DMS 273 treated with DMSO at 0.1 percent for 48 hours (cell line): ENCODE measurements at regions not wholly inside any gene's neighbourhood (a gene's known extent, or its start where the extent isn't known, plus 50 kb on each side); places are given as distances from the start of the nearest gene placed in this dataset.

Experiments
- DNase-seq: peaks from one replicate; lab custom pipeline; 2025; lab: John Stamatoyannopoulos, UW

DNA sequence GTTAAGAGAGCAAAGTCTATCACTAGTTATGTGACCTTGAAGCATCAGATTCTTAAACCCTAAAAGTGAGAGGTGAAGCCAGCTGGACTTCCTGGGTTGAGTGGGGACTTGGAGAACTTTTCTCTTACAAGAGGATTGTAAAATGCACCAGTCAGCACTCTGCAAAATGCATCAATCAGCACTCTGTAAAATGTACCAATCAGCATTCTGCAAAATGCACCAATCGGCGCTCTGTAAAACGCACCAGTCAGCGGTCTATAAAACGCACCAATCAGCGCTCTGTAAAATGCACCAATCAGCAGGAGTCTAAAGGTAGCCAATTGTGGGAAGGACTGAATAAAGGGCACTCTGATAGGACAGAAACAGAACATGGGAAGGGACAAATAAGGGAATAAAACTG lies 291.6 kb upstream of the FAM98A start:
- DNase-seq: no peak

DNA sequence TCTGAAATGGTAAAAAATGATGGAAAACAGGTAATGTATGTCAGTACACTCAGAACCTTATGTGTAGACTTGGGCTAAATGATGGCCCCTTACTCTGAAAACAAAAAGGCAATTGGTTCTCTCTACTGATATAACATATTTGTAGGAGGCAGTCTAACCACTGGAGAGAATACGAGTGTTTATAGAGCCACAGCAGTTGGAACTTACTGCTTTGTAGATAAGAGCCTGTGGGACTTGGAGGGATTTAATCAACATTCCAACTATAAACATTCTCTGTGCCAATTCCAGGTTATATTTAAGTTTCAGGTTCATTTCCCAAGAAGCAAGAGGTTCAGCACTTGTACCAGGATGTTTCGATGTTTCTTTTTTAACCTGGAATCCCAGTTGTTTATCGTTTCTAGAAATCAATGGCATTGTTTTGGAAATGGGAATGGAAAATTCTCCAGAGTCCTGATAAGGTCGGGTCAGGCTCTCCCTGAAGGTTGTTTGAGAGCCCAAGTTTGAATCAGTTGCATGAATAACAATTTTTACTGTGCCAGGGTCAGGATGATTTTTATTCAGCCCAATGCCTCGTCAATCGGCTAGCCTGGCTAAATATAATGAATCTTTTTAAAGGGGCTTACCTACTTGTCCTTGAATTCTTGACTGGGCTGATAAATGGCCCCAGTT lies 278.4 kb upstream of the FAM98A start:
- no peak for DNase-seq

DNA sequence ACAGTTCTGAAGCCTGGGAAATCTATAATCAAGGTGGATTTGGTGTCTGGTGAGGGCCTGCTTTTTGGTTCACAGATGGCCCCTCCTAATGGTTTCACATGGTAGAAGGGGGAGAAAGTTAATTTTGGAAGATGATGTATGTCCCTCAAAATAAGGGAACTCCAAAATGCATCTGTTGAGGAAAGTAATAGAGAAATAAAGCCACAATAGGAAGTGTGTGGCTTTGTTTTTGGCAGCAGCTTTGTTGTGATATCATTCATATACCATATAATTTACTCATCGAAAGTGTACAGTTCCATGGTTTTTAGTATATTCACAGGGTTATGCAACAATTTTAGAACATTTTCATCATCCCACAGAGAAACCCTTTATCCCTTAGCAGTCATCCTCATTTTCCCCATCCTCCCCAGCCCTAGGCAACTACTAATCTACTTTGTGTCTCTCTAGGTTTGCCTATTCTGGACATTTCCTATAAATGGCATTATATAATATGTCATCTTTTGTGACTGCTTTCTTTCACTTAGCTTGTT lies 274.0 kb upstream of the FAM98A start:
- DNase-seq: no peak

DNA sequence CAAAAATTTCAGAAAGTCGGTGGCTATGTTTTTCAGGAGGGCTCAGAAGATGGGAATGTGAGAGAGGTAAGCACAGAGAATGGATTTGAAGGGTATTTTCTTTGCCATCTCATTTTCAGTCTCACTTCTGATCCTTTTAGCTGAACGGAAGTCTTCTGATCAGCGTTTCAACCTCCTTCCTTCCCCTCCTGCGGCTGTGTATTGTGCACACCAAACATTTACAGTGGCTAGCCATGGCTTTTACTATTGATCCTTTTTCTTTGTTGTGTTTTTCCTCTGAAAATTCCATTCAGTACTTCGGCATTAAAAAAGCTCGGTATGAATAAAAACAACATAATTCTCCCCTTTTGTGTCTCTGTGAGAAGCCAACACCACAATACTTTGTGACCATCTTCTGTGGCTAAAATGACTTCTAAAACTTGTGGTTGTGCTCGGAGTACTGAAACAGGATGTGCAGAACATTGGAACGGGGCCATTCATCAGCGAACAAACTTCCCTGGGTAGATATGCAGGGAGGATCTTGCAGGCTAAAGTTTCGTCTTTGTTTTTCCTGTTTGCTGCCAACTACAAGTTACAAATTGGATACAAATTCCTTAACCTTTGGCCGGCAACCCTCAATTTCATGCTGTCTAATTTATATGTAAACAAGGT lies 260.8 kb upstream of the FAM98A start:
- no peak for DNase-seq

DNA sequence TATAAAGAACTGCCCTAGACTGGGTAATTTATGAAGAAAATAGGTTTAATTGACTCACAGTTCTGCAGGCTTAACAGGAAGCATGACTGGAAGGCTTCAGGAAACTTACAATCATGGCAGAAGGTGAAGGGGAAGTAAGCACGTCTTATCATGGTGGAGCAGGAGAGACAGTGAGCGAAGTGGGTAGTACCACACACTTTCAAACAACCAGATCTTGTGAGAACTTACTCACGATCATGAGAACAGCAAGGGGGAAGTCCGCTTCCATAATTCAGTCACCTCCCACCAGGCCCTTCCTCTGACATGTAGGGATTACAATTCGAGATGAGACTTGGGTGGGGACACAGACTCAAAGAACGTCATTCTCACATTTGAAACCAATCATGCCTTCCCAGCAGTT lies 260.1 kb upstream of the FAM98A start:
- DNase-seq: no peak

DNA sequence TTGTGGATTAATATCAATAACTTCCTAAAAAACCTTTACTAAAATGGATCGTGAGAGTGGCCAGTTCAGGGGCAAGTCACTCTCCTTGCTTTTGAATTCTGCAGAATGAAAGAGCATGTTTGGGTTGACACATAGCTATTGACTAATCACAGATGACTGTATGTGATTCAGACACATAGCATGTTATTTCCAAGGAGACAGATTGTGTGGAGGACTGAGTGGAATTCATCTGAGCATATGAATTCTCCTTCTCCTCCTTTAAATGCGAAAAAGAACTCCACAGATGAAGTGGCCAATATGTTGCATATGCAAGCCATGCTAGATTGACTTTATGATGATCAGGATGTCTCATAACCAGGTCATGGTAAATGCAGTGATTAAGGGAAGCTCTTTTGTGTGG lies 249.4 kb upstream of the FAM98A start:
- DNase-seq: no peak

DNA sequence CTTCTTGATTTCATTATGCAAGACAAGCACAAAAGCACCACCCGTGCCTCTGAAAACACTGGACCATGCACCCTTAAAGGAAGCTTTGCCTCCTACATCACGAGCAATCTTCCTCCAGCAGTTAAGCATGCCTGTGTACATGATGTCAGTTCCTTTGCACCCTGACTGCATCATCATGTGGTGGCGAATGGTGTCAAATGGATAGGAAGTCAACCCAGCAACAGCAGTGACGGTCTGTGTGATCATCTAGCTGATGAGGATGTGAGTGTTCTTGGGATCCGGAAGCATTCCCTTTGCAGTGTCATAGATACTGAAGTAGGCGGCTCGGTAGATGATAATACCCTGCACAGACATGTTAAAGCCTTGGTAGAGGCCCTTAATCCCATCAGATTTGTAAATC lies 240.7 kb upstream of the FAM98A start:
- DNase-seq: no peak

DNA sequence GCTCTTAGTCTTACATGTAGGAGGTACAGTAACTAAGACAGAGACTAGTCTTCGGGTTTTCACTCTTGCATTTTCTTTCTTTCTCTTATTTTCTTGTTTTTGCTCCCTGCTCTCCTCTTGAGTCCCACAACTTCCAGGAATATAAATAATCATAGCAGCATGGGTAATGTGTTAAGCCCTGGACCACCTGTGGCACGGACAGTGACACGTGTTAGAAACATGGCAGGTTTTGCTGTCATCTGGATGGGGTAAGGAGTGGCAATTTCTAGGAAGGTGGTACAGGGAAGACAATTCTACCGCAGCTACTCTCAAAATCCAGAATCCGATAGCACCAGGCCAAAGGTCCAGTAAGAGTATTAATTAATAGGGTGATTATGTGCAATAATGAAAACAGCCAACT lies 237.5 kb upstream of the FAM98A start:
- no peak for DNase-seq

DNA sequence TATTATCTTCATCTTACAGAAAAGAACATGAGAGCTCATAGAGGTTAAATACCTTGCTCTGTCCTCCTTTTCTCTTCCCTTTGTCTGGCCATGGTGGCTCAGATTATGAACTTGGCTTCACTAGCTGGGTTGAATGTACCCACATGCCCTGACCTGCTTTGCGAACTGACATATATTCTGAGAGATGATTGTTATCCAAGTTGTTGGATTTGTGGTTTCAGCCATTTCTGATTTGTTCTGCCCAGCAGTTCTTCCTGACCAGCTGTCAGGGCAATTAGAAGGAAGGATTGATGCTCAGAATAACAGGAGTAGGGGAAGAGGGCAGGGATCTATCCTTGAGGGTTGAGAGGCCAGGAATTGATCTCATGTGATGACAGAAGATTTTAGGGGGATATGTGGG lies 236.8 kb upstream of the FAM98A start:
- no peak for DNase-seq

DNA sequence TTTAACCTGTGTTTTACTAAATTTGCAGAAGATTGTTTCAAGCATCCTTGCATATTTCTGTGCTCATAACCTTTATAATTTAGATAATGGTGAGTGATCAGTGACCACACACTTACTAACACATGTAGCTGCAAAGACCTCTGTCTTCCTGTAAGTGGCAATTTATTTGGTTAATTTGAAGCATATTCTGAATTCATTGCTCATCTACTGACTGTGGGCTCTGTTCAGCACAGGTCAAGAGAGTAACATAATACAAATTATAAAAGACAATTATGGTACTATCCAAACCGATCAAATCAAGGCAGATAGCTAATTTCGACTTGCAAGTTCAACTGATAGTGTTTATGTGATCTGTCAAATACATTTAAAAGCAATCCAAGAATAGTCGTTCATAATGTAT lies 223.9 kb upstream of the FAM98A start:
- DNase-seq: no peak

DNA sequence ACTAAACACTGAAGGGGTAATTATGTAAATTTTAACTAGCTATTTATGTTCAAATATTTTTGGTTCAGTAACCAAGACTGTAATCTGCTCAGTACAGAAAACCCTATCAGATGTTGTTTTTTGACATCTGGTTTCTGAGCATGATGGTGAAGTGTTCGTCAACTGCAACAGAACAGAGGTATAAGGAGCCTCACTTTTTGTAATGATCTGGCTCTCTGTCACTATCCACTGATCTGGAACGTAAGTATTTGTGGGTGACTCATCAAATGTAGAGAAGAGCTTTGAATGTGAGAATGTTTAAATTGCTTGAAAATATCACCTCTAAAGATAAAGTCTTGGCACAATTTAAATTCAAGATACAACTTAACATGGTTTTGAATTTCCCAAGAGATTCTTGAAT lies 213.6 kb upstream of the FAM98A start:
- DNase-seq: no peak

DNA sequence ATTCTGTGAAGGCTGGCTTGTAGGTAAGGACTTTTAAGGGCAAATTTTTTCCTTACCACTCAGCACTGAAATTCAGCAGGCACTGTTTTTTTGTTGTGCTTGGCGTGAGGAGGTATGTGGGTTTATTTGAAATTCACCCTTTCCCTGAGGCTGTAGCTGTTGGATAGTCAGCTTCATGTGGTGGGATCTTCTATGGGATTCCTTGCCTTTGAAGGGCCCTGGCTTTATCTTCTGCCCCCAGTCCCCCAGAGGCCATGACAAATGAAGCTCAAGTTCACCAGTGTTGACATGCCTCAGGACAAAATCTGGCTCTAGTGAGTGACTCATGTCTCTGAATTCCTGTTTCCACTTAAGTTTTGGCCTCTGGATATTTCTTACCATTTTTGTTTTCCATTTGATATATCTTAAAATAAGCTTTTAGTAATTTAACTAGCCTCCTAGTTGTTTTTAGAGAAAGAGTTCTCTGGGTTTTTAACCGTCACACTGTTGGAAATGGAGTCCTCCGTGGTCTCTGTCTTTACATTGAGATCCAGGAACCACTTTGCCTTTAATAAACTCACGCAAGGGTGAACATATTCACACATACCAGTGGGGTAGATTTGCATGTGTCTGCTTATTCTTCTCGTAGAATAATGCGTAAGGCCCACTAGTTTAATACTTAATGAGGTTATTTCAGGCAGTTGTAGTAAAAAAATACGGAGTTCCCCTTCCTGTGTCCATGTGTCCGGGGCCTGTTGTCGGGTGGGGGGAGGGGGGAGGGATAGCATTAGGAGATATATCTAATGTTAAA lies 211.1 kb upstream of the FAM98A start:
- DNase-seq: no peak

DNA sequence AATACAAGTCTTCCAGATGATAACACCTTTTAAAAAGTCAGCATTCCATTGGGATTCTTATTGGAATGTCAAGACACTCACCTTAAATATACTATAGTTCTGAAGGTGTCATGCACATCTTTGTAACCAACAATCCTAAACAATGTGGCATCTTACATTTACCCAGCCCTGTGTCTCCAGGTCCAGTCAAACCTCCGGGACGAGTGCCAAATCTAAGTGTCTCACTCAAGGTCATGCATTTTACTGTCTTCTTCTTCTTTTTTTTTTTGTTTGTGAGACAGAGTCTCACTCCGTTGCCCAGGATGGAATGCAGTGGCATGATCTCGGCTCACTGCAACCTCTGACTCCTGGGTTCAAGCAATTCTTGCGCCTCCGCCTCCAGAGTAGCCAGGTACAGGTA lies 206.9 kb upstream of the FAM98A start:
- DNase-seq: no peak

DNA sequence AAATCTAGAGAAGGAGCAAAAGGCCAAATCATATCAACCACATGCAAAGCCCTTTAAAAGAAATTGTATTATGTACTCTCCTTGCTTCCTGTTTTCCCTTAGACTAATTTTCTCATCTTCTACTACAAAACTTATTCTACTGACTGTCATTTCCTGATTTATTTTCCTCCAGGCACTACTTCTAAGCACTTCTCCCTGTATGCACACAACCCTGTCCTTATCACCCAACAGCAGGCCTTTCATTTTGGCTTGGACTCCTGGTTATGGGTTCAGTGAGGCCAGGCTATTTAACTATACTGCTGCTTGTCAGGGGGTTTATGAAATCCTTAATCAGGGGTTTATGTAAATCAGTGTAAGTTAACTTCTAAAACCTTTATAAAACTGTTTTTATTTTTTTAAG lies 205.1 kb upstream of the FAM98A start:
- DNase-seq: no peak

DNA sequence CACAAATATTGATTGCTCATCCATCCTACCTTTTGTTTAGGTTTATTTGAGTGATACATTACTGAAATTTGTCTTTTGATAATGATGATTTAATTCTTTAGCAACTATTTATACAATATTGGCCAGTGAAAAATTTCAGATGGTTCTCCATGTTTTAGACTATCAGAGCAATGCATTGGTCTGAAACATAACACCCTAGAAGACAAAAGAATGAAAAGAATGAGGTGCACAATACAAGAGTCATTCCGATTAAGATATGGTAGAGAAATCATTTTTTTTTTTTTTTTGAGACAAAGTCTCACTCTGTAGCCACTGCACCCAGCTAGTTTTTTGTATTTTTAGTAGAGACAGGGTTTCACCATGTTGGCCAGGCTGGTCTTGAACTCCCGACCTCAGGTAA lies 197.4 kb upstream of the FAM98A start:
- no peak for DNase-seq

DNA sequence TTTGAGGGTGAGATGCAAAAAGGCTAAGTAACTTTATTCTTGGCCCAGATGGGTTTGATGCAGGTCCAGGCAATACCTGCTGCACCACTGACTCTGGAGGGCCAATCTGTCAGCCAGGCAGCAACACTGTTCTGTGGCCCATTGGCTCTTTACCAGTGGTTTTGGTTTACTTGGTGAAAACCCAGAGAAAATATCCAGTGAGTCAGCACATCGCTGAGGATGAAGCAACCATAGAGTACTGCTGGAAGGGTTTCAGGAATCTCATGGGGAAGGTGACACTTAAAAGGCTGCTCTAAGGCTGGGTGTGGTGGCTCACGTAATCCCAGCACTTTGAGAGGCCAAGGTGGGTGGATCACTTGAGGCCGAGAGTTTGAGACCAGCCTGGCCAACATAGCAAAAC lies 192.5 kb upstream of the FAM98A start:
- no peak for DNase-seq

DNA sequence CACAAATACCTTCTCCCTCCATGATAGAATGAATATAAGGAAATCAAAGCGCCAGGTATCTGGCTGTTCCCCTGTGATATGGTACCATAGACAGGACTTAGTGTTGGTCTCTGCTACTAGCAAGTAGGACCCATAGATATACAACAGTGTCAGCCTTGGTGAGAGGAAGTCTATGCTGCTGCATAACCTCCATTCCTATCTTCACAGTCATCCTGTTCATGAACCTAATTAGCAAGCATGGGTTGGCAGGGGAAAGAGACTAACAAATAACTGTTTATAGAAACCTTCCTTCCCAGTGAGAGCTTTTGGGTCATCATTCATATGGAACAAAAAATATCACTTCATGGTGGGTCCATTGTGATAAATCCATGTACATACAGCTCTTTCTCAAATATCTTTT lies 188.9 kb upstream of the FAM98A start:
- no peak for DNase-seq

DNA sequence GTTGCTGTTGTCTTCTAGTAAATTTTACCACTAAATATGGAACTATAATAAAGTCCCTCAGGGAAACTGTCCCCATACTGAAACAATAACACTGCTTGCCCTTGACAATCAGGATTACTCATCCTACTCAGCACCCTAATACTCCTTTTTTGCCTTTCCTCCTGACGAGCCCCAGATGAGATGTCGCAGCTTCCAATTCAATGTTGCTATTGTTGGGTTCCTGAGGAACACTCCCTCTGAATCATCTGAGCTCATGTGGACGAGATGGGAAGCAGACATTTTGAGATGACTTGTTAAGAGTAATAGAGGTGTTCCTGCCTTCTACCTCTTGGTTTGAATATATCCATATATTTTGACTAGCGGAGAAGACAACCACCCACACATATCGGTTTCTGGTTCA lies 187.8 kb upstream of the FAM98A start:
- DNase-seq: no peak

DNA sequence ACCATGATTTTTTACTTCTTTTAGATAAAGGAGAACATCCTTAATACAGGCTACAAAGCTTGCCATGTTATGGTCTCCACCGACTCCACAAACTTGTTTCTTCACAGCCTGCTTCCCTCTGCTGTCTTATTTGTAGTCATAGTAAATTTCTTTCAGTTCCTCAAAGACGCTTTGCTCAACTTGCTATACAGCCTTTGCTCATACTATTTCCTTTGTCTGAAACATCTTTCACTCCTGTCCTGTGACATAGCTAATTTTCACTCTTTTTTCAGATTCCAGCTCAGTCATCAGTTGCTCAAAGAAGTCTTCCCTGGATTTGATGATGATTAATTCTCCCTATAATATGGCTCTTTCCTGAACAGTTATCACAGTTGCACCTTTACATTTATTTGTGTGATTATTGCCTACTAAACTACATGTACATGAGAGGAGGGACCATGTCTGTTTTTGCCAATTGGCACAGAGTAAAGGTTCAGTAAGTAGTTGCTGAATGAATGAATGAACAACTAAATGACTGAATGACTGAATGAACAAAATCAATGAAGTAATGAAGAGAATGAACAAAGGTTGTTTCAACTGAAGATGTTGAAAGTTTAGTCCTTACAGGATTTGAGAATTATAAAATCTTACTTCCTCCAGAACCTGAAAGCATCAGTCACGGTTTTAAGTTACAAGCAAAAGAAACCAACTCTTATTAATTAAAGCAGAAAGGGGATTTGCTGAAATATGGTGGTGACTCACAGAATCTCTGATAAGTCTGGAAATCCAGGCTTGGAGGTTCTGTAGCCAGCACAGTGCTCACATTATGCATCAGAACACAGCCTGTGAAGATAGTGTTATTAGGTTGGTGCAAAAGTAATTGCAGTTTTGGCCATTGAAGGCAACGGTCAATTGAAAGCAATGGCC lies 186.4 kb upstream of the FAM98A start:
- DNase-seq: no peak

DNA sequence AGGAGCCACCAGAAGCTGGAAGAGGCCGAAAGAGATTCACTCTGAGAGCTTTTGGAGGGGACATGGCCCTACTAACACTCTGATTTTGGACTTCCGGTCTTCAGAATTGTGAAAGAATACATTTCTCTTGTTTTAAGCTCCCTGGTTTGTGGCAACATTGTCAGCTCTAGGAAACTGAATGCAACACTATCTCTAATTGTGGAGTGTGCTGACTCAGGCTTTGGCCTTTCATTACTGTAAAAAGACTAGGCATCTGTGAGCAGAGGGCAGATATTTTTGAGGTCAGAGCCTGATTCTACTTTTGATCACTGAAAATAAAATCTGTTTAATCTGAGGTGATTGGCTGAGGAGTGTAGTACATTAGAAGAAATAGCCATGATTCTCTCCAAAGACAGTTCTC lies 185.4 kb upstream of the FAM98A start:
- no peak for DNase-seq

DNA sequence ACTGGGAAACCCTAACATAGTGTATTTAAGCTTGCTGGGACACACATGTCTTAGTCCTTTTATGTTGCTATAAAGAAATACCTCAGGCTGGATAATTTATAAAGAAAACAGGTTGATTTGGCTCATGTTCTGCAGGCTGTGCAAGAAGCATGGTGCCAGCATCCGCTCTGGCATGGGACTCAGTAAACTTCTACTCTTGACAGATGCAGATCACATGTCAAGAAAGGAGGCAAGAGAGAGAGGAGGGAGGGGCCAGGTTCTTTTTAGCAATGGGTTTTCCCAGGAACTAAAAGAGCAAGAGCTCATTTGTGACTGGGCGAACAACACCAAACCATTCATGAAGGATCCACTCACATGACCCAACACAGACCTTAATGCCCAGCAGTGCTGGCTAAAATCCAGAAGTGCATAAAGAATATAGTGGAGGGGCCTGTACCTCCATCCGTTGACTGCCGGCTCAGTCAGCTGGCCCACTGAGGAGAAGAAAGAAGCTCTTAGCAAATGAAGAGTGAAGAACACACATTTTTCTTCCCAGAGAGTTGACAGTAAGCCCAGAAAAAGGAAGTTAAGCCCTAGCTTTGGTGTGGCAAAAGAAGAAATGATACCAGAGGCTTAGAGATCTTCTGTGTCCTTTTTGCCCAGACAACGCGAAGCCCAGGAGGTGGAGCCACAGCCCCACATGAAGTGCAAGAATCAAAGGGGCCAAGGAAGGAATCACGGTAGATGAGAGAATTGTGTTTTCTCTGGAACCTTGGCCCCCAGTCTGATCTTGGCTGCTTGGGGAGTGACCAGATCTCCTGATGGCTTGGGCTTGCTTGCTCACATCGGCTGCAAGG lies 183.5 kb upstream of the FAM98A start:
- no peak for DNase-seq
